GM12874 (cell line): ENCODE measurements at regions not wholly inside any gene's neighbourhood (a gene's known extent, or its start where the extent isn't known, plus 50 kb on each side); places are given as distances from the start of the nearest gene placed in this dataset.

Source experiments
- TF ChIP-seq, protein P1 (sequence below): IDR thresholded peaks from 2 replicates; pipeline ENCODE4 v1.5.1; 2011; ENCODE audit warnings: low read depth, mild to moderate bottlenecking, control low read depth, low read length, moderate library complexity; ENCODE audit not compliant: insufficient read depth

DNA sequence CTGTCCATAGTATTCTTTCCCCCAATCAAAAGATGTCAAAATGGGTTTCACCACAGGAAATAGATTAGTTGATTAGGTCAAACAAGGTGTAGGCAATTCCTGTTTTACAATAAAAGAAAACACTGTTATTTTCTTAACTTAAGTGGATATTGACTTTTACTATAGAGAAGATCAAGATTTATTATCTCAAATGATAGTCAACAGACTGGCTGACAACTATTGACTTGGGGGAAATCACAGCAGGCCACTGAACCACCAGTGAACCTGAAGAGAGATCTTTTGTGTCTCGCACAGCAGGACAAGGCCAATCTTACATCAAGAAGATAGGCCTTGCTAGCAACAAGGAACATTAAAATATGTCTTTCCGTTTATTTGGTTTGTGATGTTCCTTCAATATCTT is 1187.6 kb downstream of the SI start:
- TF ChIP-seq, protein P1, sequence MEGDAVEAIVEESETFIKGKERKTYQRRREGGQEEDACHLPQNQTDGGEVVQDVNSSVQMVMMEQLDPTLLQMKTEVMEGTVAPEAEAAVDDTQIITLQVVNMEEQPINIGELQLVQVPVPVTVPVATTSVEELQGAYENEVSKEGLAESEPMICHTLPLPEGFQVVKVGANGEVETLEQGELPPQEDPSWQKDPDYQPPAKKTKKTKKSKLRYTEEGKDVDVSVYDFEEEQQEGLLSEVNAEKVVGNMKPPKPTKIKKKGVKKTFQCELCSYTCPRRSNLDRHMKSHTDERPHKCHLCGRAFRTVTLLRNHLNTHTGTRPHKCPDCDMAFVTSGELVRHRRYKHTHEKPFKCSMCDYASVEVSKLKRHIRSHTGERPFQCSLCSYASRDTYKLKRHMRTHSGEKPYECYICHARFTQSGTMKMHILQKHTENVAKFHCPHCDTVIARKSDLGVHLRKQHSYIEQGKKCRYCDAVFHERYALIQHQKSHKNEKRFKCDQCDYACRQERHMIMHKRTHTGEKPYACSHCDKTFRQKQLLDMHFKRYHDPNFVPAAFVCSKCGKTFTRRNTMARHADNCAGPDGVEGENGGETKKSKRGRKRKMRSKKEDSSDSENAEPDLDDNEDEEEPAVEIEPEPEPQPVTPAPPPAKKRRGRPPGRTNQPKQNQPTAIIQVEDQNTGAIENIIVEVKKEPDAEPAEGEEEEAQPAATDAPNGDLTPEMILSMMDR, result no peak

DNA sequence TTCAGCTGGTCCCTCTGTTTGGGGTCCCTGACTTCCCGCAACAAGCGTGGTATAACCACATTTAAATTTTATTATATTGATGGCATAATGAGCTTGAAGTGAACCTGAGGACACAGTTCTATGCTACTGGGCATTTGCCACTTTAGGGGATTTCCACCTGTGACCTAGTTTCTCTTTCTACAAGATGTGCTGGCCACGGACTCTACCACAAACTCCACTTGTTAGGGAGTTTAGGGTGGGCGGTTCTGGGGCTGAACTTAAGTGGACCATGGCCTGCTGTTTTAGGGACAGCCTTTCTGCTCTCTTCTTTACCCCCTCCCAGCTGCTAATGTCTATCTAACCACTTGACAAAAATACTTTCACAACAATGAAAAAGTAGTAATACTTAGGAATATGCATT is 1199.1 kb downstream of the SI start:
- TF ChIP-seq, protein P1, result no peak

DNA sequence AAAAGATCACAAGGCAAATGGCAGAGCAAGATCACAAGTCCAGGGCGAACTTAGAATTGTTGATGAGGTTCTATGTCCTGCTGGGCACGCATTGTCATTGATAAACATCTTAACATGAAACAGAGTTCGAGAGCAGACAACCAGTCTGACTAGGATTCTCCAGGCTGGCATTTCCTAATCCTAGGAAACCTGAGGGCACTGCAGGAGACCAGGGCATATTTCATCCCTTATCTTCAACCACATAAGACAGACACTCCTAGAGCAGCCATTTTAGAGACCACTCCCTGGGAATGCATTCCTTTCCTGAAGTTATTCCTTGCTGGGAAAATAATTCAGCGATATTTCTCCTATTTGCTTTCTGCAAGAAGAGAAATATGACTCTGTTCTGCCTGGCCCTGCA is 1199.9 kb downstream of the SI start:
- TF ChIP-seq, protein P1, result no peak

DNA sequence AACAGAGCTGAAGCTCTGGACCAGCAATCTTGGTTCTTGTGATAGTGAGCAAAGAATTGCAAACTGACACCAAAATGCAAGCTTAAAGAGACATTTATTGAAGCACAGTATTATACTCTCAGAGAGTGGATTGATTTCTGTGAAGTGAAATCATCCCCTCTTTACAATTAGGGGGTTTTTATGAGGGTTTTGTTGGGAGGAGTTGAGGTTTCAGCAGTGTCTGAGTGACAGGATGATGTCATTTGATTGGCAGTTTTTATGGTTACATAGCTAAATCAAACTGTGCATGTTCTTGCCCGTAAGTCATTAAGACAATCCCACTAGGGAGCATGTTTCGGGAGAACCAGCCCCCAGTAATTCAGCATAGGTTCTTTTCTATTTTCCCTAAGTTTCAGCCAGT is 1200.5 kb downstream of the SI start:
- TF ChIP-seq, protein P1, result no peak

DNA sequence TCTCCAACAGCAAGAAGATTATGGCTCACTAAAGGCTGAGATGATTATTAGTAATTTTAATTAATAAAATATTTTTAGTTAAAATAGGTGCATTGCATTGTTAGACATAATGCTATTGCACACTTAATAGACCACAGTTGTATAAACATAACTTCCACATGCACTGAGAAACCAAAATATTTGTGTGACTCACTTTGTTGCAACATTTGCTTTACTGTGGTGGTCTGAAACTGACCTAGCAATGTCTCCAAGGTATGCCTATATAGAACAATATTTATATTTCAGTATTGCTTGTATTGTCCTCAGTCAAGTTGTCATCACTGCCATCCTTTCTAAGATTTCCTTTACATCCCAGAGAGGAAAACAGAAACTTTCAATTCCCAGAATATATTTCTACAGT is 1215.2 kb downstream of the SI start:
- TF ChIP-seq, protein P1, result no peak

DNA sequence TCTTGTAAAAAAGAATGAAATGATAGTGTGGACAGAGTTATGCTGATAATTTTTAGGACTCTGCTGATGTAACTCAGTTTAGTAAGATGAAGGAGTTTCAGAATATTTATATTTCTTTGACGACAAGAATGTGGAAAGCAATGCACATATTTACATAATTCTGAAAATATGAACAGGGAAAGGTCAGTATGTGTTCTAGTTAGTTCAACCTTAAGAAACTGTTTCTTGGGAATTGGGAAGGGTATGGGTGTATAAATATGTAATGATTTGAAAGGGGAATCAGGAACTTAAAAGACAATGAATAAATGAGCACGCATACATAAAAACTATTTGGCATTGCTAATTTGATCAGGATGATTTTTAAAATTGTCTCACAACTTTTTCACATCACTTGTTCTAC is 1226.1 kb downstream of the SI start:
- TF ChIP-seq, protein P1, result no peak

DNA sequence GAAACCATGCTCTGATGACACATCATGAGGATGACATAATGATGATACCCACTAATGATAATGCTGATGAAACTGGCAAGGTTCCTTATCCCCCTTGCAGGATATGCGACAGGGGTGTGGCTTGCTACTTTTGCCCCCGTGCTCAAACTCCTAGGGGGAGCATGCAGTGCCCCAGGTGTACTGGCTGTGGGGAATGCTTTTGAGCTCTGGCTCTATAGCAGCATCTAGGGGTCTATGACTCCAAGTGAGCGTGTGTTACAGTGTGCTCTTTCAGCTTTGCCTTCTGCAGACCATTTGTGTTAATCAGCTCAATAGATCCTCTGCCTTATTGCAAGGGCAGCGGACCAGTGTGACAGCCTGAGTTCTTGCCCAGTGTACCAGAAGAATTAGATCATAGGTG is 1239.5 kb downstream of the SI start:
- TF ChIP-seq, protein P1, result no peak

DNA sequence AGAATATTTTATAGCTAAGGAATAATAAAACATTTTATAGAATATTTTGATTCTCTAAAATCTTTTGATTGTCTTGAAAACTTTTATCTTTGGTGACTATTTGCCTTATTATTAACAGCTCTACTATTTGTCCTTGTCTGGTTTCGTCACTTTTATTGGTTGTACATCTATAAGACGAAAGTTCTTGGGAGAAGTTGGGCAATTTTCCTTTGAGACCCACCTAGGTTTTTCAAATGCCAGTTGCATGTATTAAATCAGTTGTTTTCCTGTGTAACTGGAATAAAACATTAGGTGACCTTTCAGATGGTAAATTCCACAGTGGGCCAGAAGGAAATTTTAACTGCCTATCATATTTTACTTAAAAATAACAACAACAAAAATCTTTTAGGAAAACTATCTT is 1245.7 kb downstream of the SI start:
- TF ChIP-seq, protein P1, result no peak
